ENCODE measurements at regions not wholly inside any gene's neighbourhood (a gene's known extent, or its start where the extent isn't known, plus 50 kb on each side); places are given as distances from the start of the nearest gene placed in this dataset.
A peak's percentile ranks its signal among the peaks of the same experiment; 100 is the strongest.

DNA sequence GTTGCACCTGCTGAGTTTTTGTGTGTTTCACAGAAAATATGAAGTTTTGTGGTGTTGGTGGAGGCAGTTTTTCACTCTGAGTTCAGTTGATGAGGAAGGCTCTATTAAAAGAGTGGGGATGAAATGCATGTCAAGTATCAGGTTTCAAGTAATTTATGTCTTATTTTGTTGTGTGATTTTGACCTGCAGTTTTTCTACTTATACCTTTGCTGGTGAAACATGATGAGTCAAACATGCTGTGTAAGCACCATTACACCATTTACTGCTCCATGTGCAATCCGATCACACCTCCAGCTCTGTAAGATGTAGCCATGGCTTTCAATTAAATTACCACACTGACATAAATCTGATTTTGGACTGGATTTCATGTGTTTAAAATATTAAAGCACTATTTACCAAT, 174.5 kb upstream of the ZEB2 start:
- Histone ChIP-seq H3K9me3 (ENCODE audit: control insufficient read depth in 2 of 3, insufficient read depth in 1 of 3, low read length in 3 of 3) (no peaks in the 10 kb centered on the region), H3K9ac (ENCODE audit: low read length in 3 of 3) (no peak overlapping the region), H3K36me3 (ENCODE audit: control insufficient read depth in 2 of 3, insufficient read depth in 3 of 3, low read length in 3 of 3) (no peaks in the 10 kb centered on the region), H3K4me3 (ENCODE audit: low read length in 3 of 3) (no peak overlapping the region), H3K4me1 (ENCODE audit: control insufficient read depth in 2 of 3, insufficient read depth in 2 of 3, low read depth in 1 of 3, low read length in 3 of 3) (no peaks in the 10 kb centered on the region), H3K27ac (ENCODE audit: low read depth in 2 of 2, low read length in 2 of 2) (no peak overlapping the region), H3K27me3 (ENCODE audit: control insufficient read depth, insufficient read depth, low read length) (no peaks in the 10 kb centered on the region)
- intact Hi-C loops (cut with DNase I), result no loop called here
- TF ChIP-seq, protein P1, sequence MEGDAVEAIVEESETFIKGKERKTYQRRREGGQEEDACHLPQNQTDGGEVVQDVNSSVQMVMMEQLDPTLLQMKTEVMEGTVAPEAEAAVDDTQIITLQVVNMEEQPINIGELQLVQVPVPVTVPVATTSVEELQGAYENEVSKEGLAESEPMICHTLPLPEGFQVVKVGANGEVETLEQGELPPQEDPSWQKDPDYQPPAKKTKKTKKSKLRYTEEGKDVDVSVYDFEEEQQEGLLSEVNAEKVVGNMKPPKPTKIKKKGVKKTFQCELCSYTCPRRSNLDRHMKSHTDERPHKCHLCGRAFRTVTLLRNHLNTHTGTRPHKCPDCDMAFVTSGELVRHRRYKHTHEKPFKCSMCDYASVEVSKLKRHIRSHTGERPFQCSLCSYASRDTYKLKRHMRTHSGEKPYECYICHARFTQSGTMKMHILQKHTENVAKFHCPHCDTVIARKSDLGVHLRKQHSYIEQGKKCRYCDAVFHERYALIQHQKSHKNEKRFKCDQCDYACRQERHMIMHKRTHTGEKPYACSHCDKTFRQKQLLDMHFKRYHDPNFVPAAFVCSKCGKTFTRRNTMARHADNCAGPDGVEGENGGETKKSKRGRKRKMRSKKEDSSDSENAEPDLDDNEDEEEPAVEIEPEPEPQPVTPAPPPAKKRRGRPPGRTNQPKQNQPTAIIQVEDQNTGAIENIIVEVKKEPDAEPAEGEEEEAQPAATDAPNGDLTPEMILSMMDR (IDR thresholded peaks at IDR 0.05; ENCODE audit: borderline replicate concordance, extremely low read depth, insufficient read depth), result no peak
- DNase-seq (peak in 2 of 5 donors; percentile 50 to 73), FAIRE-seq (no peak)

DNA sequence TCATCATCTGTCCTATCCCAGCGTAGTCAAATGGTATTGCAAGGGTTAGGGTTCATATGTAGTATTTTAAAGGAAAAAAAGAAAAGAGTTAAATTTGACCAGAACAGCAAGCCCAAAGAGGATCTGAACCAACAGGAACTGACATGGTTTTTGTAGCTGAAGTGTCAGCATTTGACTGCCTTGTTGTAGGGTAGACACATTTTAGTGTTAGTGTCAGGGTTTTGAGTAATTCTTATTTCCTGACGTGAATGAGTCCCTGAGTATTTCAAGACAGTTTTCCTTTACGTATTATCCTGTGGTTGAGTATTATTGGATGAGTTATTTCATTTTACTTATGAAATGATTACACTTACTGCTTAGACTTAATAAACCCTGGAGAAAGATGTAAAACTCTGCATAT, 173.3 kb upstream of the ZEB2 start:
- Histone ChIP-seq H3K27ac (ENCODE audit: low read depth in 2 of 2, low read length in 2 of 2) (no peak overlapping the region), H3K9me3 (ENCODE audit: control insufficient read depth in 2 of 3, insufficient read depth in 1 of 3, low read length in 3 of 3) (no peaks in the 10 kb centered on the region), H3K9ac (ENCODE audit: low read length in 3 of 3) (no peak overlapping the region), H3K27me3 (ENCODE audit: control insufficient read depth, insufficient read depth, low read length) (no peaks in the 10 kb centered on the region), H3K4me1 (ENCODE audit: control insufficient read depth in 2 of 3, insufficient read depth in 2 of 3, low read depth in 1 of 3, low read length in 3 of 3) (no peaks in the 10 kb centered on the region), H3K36me3 (ENCODE audit: control insufficient read depth in 2 of 3, insufficient read depth in 3 of 3, low read length in 3 of 3) (no peaks in the 10 kb centered on the region), H3K4me3 (ENCODE audit: low read length in 3 of 3) (no peak overlapping the region)
- DNase-seq (no peak), FAIRE-seq (no peak)
- TF ChIP-seq, protein P1 (IDR thresholded peaks at IDR 0.05; ENCODE audit: borderline replicate concordance, extremely low read depth, insufficient read depth), result no peak
- intact Hi-C loops (cut with DNase I), result no loop called here

GRCh38 chr2:144692661-144693060, 172.7 kb upstream of the ZEB2 start:
- no peaks in the 10 kb centered on the region for H3K36me3 ChIP-seq (ENCODE audit: control insufficient read depth in 2 of 3, insufficient read depth in 3 of 3, low read length in 3 of 3)
- intact Hi-C loops (cut with DNase I), result no loop called here
- no peak for FAIRE-seq
- no peak for DNase-seq
- TF ChIP-seq, protein P1 (IDR thresholded peaks at IDR 0.05; ENCODE audit: borderline replicate concordance, extremely low read depth, insufficient read depth), result no peak
- no peak overlapping the region for H3K9ac ChIP-seq (ENCODE audit: low read length in 3 of 3)
- H3K4me1 ChIP-seq (ENCODE audit: control insufficient read depth in 2 of 3, insufficient read depth in 2 of 3, low read depth in 1 of 3, low read length in 3 of 3), result no peaks in the 10 kb centered on the region
- H3K27ac ChIP-seq (ENCODE audit: low read depth in 2 of 2, low read length in 2 of 2), result no peak overlapping the region
- no peaks in the 10 kb centered on the region for H3K9me3 ChIP-seq (ENCODE audit: control insufficient read depth in 2 of 3, insufficient read depth in 1 of 3, low read length in 3 of 3)
- H3K4me3 ChIP-seq (ENCODE audit: low read length in 3 of 3), result no peak overlapping the region
- no peaks in the 10 kb centered on the region for H3K27me3 ChIP-seq (ENCODE audit: control insufficient read depth, insufficient read depth, low read length)

GRCh38 chr2:144690771-144691170, 170.9 kb upstream of the ZEB2 start:
- Histone ChIP-seq H3K4me1 (ENCODE audit: control insufficient read depth in 2 of 3, insufficient read depth in 2 of 3, low read depth in 1 of 3, low read length in 3 of 3) (no peaks in the 10 kb centered on the region), H3K4me3 (ENCODE audit: low read length in 3 of 3) (no peak overlapping the region), H3K9ac (ENCODE audit: low read length in 3 of 3) (no peak overlapping the region), H3K9me3 (ENCODE audit: control insufficient read depth in 2 of 3, insufficient read depth in 1 of 3, low read length in 3 of 3) (no peaks in the 10 kb centered on the region), H3K36me3 (ENCODE audit: control insufficient read depth in 2 of 3, insufficient read depth in 3 of 3, low read length in 3 of 3) (no peaks in the 10 kb centered on the region), H3K27ac (ENCODE audit: low read depth in 2 of 2, low read length in 2 of 2) (no peak overlapping the region), H3K27me3 (ENCODE audit: control insufficient read depth, insufficient read depth, low read length) (no peaks in the 10 kb centered on the region)
- TF ChIP-seq, protein P1 (IDR thresholded peaks at IDR 0.05; ENCODE audit: borderline replicate concordance, extremely low read depth, insufficient read depth), result no peak
- DNase-seq (no peak), FAIRE-seq (no peak)
- intact Hi-C loops (cut with DNase I), result no loop called here

Data from kidney (tissue), 13 donors.